ENCODE measurements at regions not wholly inside any gene's neighbourhood (a gene's known extent, or its start where the extent isn't known, plus 50 kb on each side); places are given as distances from the start of the nearest gene placed in this dataset.

GRCh38 chr7:133186060-133186459, 66.8 kb upstream of the EXOC4 start:
- H3K9ac ChIP-seq (ENCODE audit: low read depth in 1 of 2, low read length in 2 of 2) = no peak overlapping the region
- H3K36me3 ChIP-seq (ENCODE audit: control insufficient read depth in 4 of 4, insufficient read depth in 3 of 4, low read depth in 1 of 4, low read length in 3 of 4) = no peaks in the 10 kb centered on the region
- H3K27me3 ChIP-seq (ENCODE audit: control insufficient read depth in 4 of 4, insufficient read depth in 4 of 4, low read length in 3 of 4) = peaks cover 0 to 12% (median 0%) of the 10 kb centered on the region in 4 donors
- no peak overlapping the region for H3K4me3 ChIP-seq (ENCODE audit: low read depth in 1 of 3, low read length in 3 of 3)
- TF ChIP-seq YY1 (IDR thresholded peaks at IDR 0.05) (no peak), NR2F2 (IDR thresholded peaks at IDR 0.05) (no peak), EGR1 (IDR thresholded peaks at IDR 0.05; ENCODE audit: low read depth in 2 of 2) (no peak), JUND (IDR thresholded peaks at IDR 0.05) (no peak)
- no peak for DNase-seq (ENCODE audit: low spot score)
- no peaks in the 10 kb centered on the region for H3K9me3 ChIP-seq (ENCODE audit: control insufficient read depth in 4 of 4, low read length in 3 of 4)
- no peaks in the 10 kb centered on the region for H3K4me1 ChIP-seq (ENCODE audit: control insufficient read depth in 4 of 4, insufficient read depth in 4 of 4, low read length in 3 of 4)
- 77% methylated on average over 1 of the region's 1 CpG for WGBS
- no peak overlapping the region for H3K27ac ChIP-seq (ENCODE audit: low read depth in 1 of 2, low read length in 2 of 2)

GRCh38 chr7:133190172-133190528, 62.7 kb upstream of the EXOC4 start:
- no peak overlapping the region for H3K4me3 ChIP-seq (ENCODE audit: low read depth in 1 of 3, low read length in 3 of 3)
- 92% methylated on average over 2 of the region's 2 CpGs for WGBS
- H3K9ac ChIP-seq (ENCODE audit: low read depth in 1 of 2, low read length in 2 of 2) = no peak overlapping the region
- no peaks in the 10 kb centered on the region for H3K27me3 ChIP-seq (ENCODE audit: control insufficient read depth in 4 of 4, insufficient read depth in 4 of 4, low read length in 3 of 4)
- H3K9me3 ChIP-seq (ENCODE audit: control insufficient read depth in 4 of 4, low read length in 3 of 4) = no peaks in the 10 kb centered on the region
- no peak for DNase-seq (ENCODE audit: low spot score)
- no peaks in the 10 kb centered on the region for H3K4me1 ChIP-seq (ENCODE audit: control insufficient read depth in 4 of 4, insufficient read depth in 4 of 4, low read length in 3 of 4)
- no peak overlapping the region for H3K27ac ChIP-seq (ENCODE audit: low read depth in 1 of 2, low read length in 2 of 2)
- H3K36me3 ChIP-seq (ENCODE audit: control insufficient read depth in 4 of 4, insufficient read depth in 3 of 4, low read depth in 1 of 4, low read length in 3 of 4) = no peaks in the 10 kb centered on the region
- TF ChIP-seq JUND (IDR thresholded peaks at IDR 0.05) = no peak
- TF ChIP-seq MAX (IDR thresholded peaks at IDR 0.05) = no peak
- no peak for TF ChIP-seq ATF3 (IDR thresholded peaks at IDR 0.05)
- no peak for TF ChIP-seq RXRA (IDR thresholded peaks at IDR 0.05)
- TF ChIP-seq SP1 (IDR thresholded peaks at IDR 0.05) = no peak
- TF ChIP-seq GABPA (IDR thresholded peaks at IDR 0.05 in 1 of 2, conservative IDR thresholded peaks at IDR 0.05 in 1 of 2) = no peak

- Histone ChIP-seq H3K9me3 (ENCODE audit: control insufficient read depth in 4 of 4, low read length in 3 of 4) (no peaks in the 10 kb centered on the region), H3K27ac (ENCODE audit: low read depth in 1 of 2, low read length in 2 of 2) (no peak overlapping the region), H3K9ac (ENCODE audit: low read depth in 1 of 2, low read length in 2 of 2) (no peak overlapping the region), H3K4me3 (ENCODE audit: low read depth in 1 of 3, low read length in 3 of 3) (no peak overlapping the region), H3K4me1 (ENCODE audit: control insufficient read depth in 4 of 4, insufficient read depth in 4 of 4, low read length in 3 of 4) (no peaks in the 10 kb centered on the region), H3K36me3 (ENCODE audit: control insufficient read depth in 4 of 4, insufficient read depth in 3 of 4, low read depth in 1 of 4, low read length in 3 of 4) (no peaks in the 10 kb centered on the region), H3K27me3 (ENCODE audit: control insufficient read depth in 4 of 4, insufficient read depth in 4 of 4, low read length in 3 of 4) (no peaks in the 10 kb centered on the region)
- TF ChIP-seq FOXA2 (IDR thresholded peaks at IDR 0.05) (no peak), ATF3 (IDR thresholded peaks at IDR 0.05) (no peak), RXRA (IDR thresholded peaks at IDR 0.05) (no peak), HNF4G (IDR thresholded peaks at IDR 0.05) (no peak), RAD21 (IDR thresholded peaks at IDR 0.05) (no peak), JUND (IDR thresholded peaks at IDR 0.05) (no peak), ZBTB33 (IDR thresholded peaks at IDR 0.05) (no peak), MAX (IDR thresholded peaks at IDR 0.05) (no peak), SP1 (IDR thresholded peaks at IDR 0.05) (no peak), EGR1 (IDR thresholded peaks at IDR 0.05; ENCODE audit: low read depth in 2 of 2) (no peak), HNF4A (conservative IDR thresholded peaks at IDR 0.05) (no peak), CTCF (IDR thresholded peaks at IDR 0.05; ENCODE audit: low read depth, low read length, missing input control) (no peak), TAF1 (conservative IDR thresholded peaks at IDR 0.05) (no peak), GABPA (IDR thresholded peaks at IDR 0.05 in 1 of 2, conservative IDR thresholded peaks at IDR 0.05 in 1 of 2) (no peak), REST (IDR thresholded peaks at IDR 0.05) (no peak), YY1 (IDR thresholded peaks at IDR 0.05) (no peak), NR2F2 (IDR thresholded peaks at IDR 0.05) (no peak), FOXA1 (IDR thresholded peaks at IDR 0.05) (no peak)
- 92% methylated on average over 1 of the region's 1 CpG for WGBS
- no peak for DNase-seq (ENCODE audit: low spot score)
Measured at GRCh38 chr7:133190650-133191049, 62.2 kb upstream of the EXOC4 start.

All from liver (tissue), 8 donors.